Kidney (tissue), 13 donors: ENCODE measurements at regions not wholly inside any gene's neighbourhood (a gene's known extent, or its start where the extent isn't known, plus 50 kb on each side); places are given as distances from the start of the nearest gene placed in this dataset.

Experiments used
- DNase-seq, 5 donors: peaks; one replicate each; pipeline ENCODE4 v3.0.0-alpha.2; 2013 to 2020
- FAIRE-seq: peaks from 2 replicates; lab custom pipeline; 2012; peaks lifted over from hg19 to GRCh38; lab: Jason Lieb, UNC
- H3K27ac ChIP-seq, 2 donors: one replicate each; pipeline ENCODE4 v1.7.0; 2013; ENCODE audit warnings: low read depth in 2 of 2, low read length in 2 of 2, inconsistent platforms in 1 of 2
- H3K27me3 ChIP-seq: one replicate; pipeline ENCODE4 v1.7.1; 2013; ENCODE audit warnings: low read length, inconsistent platforms; ENCODE audit not compliant: control insufficient read depth, insufficient read depth
- H3K36me3 ChIP-seq, 3 donors: one replicate each; pipeline versions ENCODE4 v1.7.0 to v1.7.1; 2013; ENCODE audit warnings: low read length in 3 of 3, control low read depth in 1 of 3, inconsistent platforms in 1 of 3; ENCODE audit not compliant: insufficient read depth in 3 of 3, control insufficient read depth in 2 of 3
- H3K4me1 ChIP-seq, 3 donors: one replicate each; pipeline versions ENCODE4 v1.7.0 to v1.7.1; 2013; ENCODE audit warnings: low read length in 3 of 3, inconsistent platforms in 1 of 3, low read depth in 1 of 3; ENCODE audit not compliant: control insufficient read depth in 2 of 3, insufficient read depth in 2 of 3
- H3K4me3 ChIP-seq, 3 donors: one replicate each; pipeline versions ENCODE4 v1.7.0 to v1.8.1; 2013; ENCODE audit warnings: low read length in 3 of 3, control low read depth in 1 of 3, inconsistent platforms in 1 of 3
- H3K9ac ChIP-seq, 3 donors: one replicate each; pipeline versions ENCODE4 v1.7.0 to v1.7.1; 2013; ENCODE audit warnings: low read length in 3 of 3, control low read depth in 1 of 3, inconsistent platforms in 1 of 3
- H3K9me3 ChIP-seq, 3 donors: one replicate each; pipeline versions ENCODE4 v1.7.0 to v1.7.1; 2013; ENCODE audit warnings: low read length in 3 of 3, control low read depth in 1 of 3, inconsistent platforms in 1 of 3; ENCODE audit not compliant: control insufficient read depth in 2 of 3, insufficient read depth in 1 of 3
- intact Hi-C: fragments of 100-400 bp; cut with DNase I; formaldehyde crosslinking; loops from one replicate; pipeline ENCODE4 v1.11.1; 2022
- TF ChIP-seq, protein P1 (sequence below): IDR thresholded peaks from 3 replicates; pipeline ENCODE4 v1.5.1; 2012; ENCODE audit warnings: mild to moderate bottlenecking, moderate library complexity, borderline replicate concordance; ENCODE audit not compliant: insufficient read depth; ENCODE audit errors: extremely low read depth
- donor health status: control.
- donor health status: control.
- donor health status: control.
- donor health status: control.
- donor health status: control.
- donor health status: DM: yes; HTN: yes; CAD: no.
- donor health status: Normal renal cell carcinoma (clear cell type).

DNA sequence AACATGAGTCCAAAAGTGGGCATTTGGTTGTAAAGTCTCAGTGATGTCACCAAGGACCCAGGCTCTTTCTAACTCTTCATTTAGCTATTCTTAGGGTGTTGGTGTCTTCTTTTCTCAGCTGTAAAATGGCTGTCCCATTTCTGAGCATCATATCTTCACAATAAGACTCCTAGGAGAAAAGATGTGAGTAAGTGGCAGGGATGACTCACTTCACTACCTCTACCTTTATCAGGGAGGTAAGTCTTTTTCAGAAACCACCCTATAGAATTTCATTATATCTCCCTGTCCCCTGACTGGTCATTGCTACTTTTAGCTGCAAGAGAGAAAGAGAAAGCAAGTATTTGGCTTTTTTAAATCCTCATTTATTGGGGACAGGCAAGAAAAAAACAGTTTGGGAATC lies 300.2 kb upstream of the RBMS3 start:
- no peak overlapping the region for H3K4me3 ChIP-seq
- DNase-seq (no peak), FAIRE-seq (no peak)
- intact Hi-C loops = no loop called here
- TF ChIP-seq, protein P1, sequence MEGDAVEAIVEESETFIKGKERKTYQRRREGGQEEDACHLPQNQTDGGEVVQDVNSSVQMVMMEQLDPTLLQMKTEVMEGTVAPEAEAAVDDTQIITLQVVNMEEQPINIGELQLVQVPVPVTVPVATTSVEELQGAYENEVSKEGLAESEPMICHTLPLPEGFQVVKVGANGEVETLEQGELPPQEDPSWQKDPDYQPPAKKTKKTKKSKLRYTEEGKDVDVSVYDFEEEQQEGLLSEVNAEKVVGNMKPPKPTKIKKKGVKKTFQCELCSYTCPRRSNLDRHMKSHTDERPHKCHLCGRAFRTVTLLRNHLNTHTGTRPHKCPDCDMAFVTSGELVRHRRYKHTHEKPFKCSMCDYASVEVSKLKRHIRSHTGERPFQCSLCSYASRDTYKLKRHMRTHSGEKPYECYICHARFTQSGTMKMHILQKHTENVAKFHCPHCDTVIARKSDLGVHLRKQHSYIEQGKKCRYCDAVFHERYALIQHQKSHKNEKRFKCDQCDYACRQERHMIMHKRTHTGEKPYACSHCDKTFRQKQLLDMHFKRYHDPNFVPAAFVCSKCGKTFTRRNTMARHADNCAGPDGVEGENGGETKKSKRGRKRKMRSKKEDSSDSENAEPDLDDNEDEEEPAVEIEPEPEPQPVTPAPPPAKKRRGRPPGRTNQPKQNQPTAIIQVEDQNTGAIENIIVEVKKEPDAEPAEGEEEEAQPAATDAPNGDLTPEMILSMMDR = no peak
- H3K27me3 ChIP-seq = no peaks in the 10 kb centered on the region
- peaks cover 0 to 4% (median 0%) of the 10 kb centered on the region in 3 donors for H3K9me3 ChIP-seq
- no peak overlapping the region for H3K9ac ChIP-seq
- no peaks in the 10 kb centered on the region for H3K36me3 ChIP-seq
- no peaks in the 10 kb centered on the region for H3K4me1 ChIP-seq
- no peak overlapping the region for H3K27ac ChIP-seq

DNA sequence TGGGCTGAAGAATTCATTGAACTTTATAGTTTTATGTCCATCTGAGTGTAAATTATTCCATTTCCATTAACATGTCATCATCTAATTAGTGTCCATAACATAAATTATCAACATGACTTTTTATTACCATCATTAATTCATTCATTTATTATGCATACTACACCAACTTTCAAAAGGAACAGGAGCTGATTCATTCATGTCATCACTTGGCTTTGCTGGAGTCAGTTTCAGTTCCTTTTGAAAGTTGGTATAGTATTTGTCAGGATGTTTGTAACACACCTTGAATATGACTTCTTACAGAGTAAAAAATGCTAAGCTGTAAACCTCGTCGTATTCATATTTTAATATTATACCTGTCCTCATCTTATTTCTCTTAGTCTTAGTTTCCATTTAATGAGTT lies 298.0 kb upstream of the RBMS3 start:
- Histone ChIP-seq H3K4me3 (no peak overlapping the region), H3K27ac (no peak overlapping the region), H3K9ac (no peak overlapping the region), H3K36me3 (no peaks in the 10 kb centered on the region), H3K27me3 (no peaks in the 10 kb centered on the region), H3K9me3 (peaks cover 0 to 5% (median 0%) of the 10 kb centered on the region in 3 donors), H3K4me1 (no peaks in the 10 kb centered on the region)
- DNase-seq = no peak
- intact Hi-C loops = no loop called here
- TF ChIP-seq, protein P1 = no peak
- FAIRE-seq = no peak

DNA sequence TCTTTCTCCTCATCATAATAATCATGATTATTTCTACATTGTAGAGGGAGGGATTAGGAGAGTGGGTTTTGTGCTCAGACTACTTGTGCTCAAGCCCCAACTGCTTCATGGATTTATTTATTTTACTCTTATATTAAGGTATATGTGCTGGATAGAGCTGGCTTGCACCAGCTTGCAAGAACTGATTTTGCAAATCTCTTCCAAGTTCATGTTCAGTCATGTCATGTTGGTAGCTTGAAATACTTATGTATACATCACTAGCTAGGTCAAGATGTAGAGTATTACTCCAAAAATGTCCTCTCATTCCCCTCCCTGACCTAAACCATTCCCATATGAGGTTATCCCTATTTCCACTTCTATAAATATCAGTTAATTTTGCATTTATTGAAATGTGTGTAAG lies 293.9 kb upstream of the RBMS3 start:
- no peaks in the 10 kb centered on the region for H3K36me3 ChIP-seq
- TF ChIP-seq, protein P1 = no peak
- DNase-seq (no peak), FAIRE-seq (no peak)
- H3K4me3 ChIP-seq = no peak overlapping the region
- intact Hi-C loops = no loop called here
- no peak overlapping the region for H3K27ac ChIP-seq
- no peaks in the 10 kb centered on the region for H3K27me3 ChIP-seq
- H3K4me1 ChIP-seq = no peaks in the 10 kb centered on the region
- no peak overlapping the region for H3K9ac ChIP-seq
- H3K9me3 ChIP-seq = peaks cover 0 to 5% (median 0%) of the 10 kb centered on the region in 3 donors

DNA sequence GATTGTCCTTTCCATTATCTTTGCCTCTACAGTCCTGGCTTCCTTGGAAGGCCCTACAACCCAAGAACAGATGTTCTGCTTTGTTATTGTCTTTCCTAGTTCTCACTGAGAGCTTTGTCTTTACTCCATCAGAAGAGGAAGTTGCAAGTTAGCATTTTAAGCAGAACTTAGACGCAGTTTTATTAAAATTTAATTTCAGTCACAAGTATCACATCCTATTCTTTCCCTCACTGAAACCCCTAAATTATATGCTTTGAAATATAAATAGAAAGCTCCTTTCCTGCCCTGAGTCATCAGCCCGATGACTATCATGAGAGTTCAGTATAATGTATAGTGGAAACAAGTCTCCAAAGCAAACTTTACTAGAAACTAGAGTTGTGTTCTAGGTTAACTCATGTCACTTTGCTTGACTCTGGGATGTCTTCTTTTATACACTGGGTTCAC lies 291.2 kb upstream of the RBMS3 start:
- Histone ChIP-seq H3K27me3 (no peaks in the 10 kb centered on the region), H3K36me3 (no peaks in the 10 kb centered on the region), H3K9ac (no peak overlapping the region), H3K4me3 (no peak overlapping the region), H3K27ac (no peak overlapping the region), H3K4me1 (no peaks in the 10 kb centered on the region), H3K9me3 (peaks cover 0 to 5% (median 0%) of the 10 kb centered on the region in 3 donors)
- intact Hi-C loops = no loop called here
- TF ChIP-seq, protein P1 = no peak
- no peak for DNase-seq
- FAIRE-seq = no peak
